GM18508 (cell line): ENCODE measurements at regions not wholly inside any gene's neighbourhood (a gene's known extent, or its start where the extent isn't known, plus 50 kb on each side); places are given as distances from the start of the nearest gene placed in this dataset.
"Not testable (repeated sequence)": the region's sequence is repeated elsewhere in the genome, so short reads cannot be mapped to it uniquely, and the experiment has no call there.

Source experiments
- ATAC-seq: cut with Tn5 transposase; IDR thresholded peaks from one replicate; pipeline ENCODE4 v1.9.1; 2021; ENCODE audit warnings: moderate number of reproducible peaks; ENCODE audit not compliant: insufficient read depth, unreplicated experiment

GRCh38 chr13:79898996-79899395, 418.0 kb downstream of the NDFIP2 start:
- ATAC-seq = no peak

GRCh38 chr13:79898202-79898826, 417.4 kb downstream of the NDFIP2 start:
- ATAC-seq = no peak

GRCh38 chr13:79896851-79897250, 415.9 kb downstream of the NDFIP2 start:
- no peak for ATAC-seq

- ATAC-seq = no peak
These were observed 414.5 kb downstream of the NDFIP2 start for GRCh38 chr13:79895416-79895815.

GRCh38 chr13:79887278-79887677, 406.3 kb downstream of the NDFIP2 start:
- not testable (repeated sequence) for ATAC-seq

- ATAC-seq = no peak
These were observed 405.6 kb downstream of the NDFIP2 start for GRCh38 chr13:79886601-79887000.

- ATAC-seq = no peak
These were observed 403.9 kb downstream of the NDFIP2 start for GRCh38 chr13:79884890-79885289.

GRCh38 chr13:79883216-79883615, 402.3 kb downstream of the NDFIP2 start:
- no peak for ATAC-seq

GRCh38 chr13:79880818-79881217, 399.9 kb downstream of the NDFIP2 start:
- ATAC-seq = no peak

- ATAC-seq = no peak
These were observed 393.7 kb downstream of the NDFIP2 start for GRCh38 chr13:79874396-79875360.

- no peak for ATAC-seq
These were observed 390.6 kb downstream of the NDFIP2 start for GRCh38 chr13:79871594-79871993.

- ATAC-seq = no peak
These were observed 389.8 kb downstream of the NDFIP2 start for GRCh38 chr13:79870766-79871165.

- ATAC-seq = no peak
These were observed 389.2 kb downstream of the NDFIP2 start for GRCh38 chr13:79870123-79870522.

- ATAC-seq = no peak
These were observed 388.4 kb downstream of the NDFIP2 start for GRCh38 chr13:79869326-79869725.

GRCh38 chr13:79867254-79867653, 386.3 kb downstream of the NDFIP2 start:
- ATAC-seq = no peak

GRCh38 chr13:79866436-79866835, 385.5 kb downstream of the NDFIP2 start:
- ATAC-seq = no peak

- ATAC-seq = no peak
These were observed 381.6 kb downstream of the NDFIP2 start for GRCh38 chr13:79862515-79862914.

GRCh38 chr13:79861731-79862130, 380.8 kb downstream of the NDFIP2 start:
- no peak for ATAC-seq

- no peak for ATAC-seq
These were observed 379.8 kb downstream of the NDFIP2 start for GRCh38 chr13:79860791-79861190.

- no peak for ATAC-seq
These were observed 378.8 kb downstream of the NDFIP2 start for GRCh38 chr13:79859756-79860155.

- ATAC-seq = no peak
These were observed 372.3 kb downstream of the NDFIP2 start for GRCh38 chr13:79853251-79853650.

GRCh38 chr13:79851318-79851717, 370.4 kb downstream of the NDFIP2 start:
- no peak for ATAC-seq
